ENCODE measurements at regions not wholly inside any gene's neighbourhood (a gene's known extent, or its start where the extent isn't known, plus 50 kb on each side); places are given as distances from the start of the nearest gene placed in this dataset.

GRCh38 chr21:23585419-23585818 lies 2021.9 kb downstream of the MRPL39 start (continued):
- TF ChIP-seq CTCF (conservative IDR thresholded peaks at IDR 0.05; ENCODE audit: low read depth in 2 of 2) (no peak), EZH2phosphoT487 (IDR thresholded peaks at IDR 0.05; ENCODE audit: unreplicated experiment) (no peak), ZNF331 (CRISPR knock-in tag; IDR thresholded peaks at IDR 0.05; ENCODE audit: low read depth) (no peak), ZNF114 (CRISPR knock-in tag; IDR thresholded peaks at IDR 0.05) (no peak), POLR2AphosphoS5 (IDR thresholded peaks at IDR 0.05; ENCODE audit: low read depth) (no peak)

GRCh38 chr21:23579573-23579972 lies 2027.7 kb downstream of the MRPL39 start:
- H4K20me1 ChIP-seq (replicated peaks; ENCODE audit: insufficient read depth) = no peaks in the 10 kb centered on the region
- H3K4me1 Mint-ChIP-seq = no peaks in the 10 kb centered on the region
- H3K4me3 Mint-ChIP-seq = no peak overlapping the region
- no peaks in the 10 kb centered on the region; the same call in 2 of the 3 replicates for H3K9me3 Mint-ChIP-seq
- H3K36me3 ChIP-seq (ENCODE audit: insufficient read depth) = no peaks in the 10 kb centered on the region
- no peak overlapping the region for H3K4me2 ChIP-seq
- H3K79me2 ChIP-seq (replicated peaks; ENCODE audit: insufficient read depth) = no peaks in the 10 kb centered on the region
- H3K27me3 Mint-ChIP-seq (ENCODE audit: insufficient read depth, low read depth, poor library complexity) = peaks cover 2% of the 10 kb centered on the region
- no peaks in the 10 kb centered on the region for H3K36me3 Mint-ChIP-seq (ENCODE audit: low read depth)
- TF ChIP-seq NANOG (IDR thresholded peaks at IDR 0.05; ENCODE audit: borderline replicate concordance) = no peak
- no peak for TF ChIP-seq ZNF114 (CRISPR knock-in tag; IDR thresholded peaks at IDR 0.05)
- no peak overlapping the region for H3K27ac ChIP-seq (ENCODE audit: low read depth)
- H3K9me2 ChIP-seq (ENCODE audit: insufficient read depth) = no peaks in the 10 kb centered on the region
- DNase-seq (ENCODE audit: low spot score) = no peak
- H3K4me3 ChIP-seq = no peak overlapping the region
- no peaks in the 10 kb centered on the region for H3K27me3 ChIP-seq (ENCODE audit: insufficient read depth)
- H3K27ac Mint-ChIP-seq = no peak overlapping the region
- H3K4me1 ChIP-seq (ENCODE audit: insufficient read depth) = no peaks in the 10 kb centered on the region
- no peak overlapping the region for H2AFZ ChIP-seq
- H3F3A ChIP-seq (replicated peaks; ENCODE audit: low read depth) = no peaks in the 10 kb centered on the region
- no peak for ATAC-seq

GRCh38 chr21:23578027-23578426 lies 2029.3 kb downstream of the MRPL39 start:
- H3K4me1 Mint-ChIP-seq = no peaks in the 10 kb centered on the region
- Histone ChIP-seq H3K4me1 (ENCODE audit: insufficient read depth) (no peaks in the 10 kb centered on the region), H3K4me2 (no peak overlapping the region), H3K4me3 (no peak overlapping the region), H3K36me3 (ENCODE audit: insufficient read depth) (no peaks in the 10 kb centered on the region), H3K79me2 (replicated peaks; ENCODE audit: insufficient read depth) (no peaks in the 10 kb centered on the region), H3K9me2 (ENCODE audit: insufficient read depth) (no peaks in the 10 kb centered on the region), H3F3A (replicated peaks; ENCODE audit: low read depth) (no peaks in the 10 kb centered on the region), H3K27ac (ENCODE audit: low read depth) (no peak overlapping the region), H2AFZ (no peak overlapping the region), H3K27me3 (ENCODE audit: insufficient read depth) (no peaks in the 10 kb centered on the region), H4K20me1 (replicated peaks; ENCODE audit: insufficient read depth) (no peaks in the 10 kb centered on the region)
- H3K27me3 Mint-ChIP-seq (ENCODE audit: insufficient read depth, low read depth, poor library complexity) = peaks cover 2% of the 10 kb centered on the region
- H3K27ac Mint-ChIP-seq = no peak overlapping the region
- no peaks in the 10 kb centered on the region; the same call in 2 of the 3 replicates for H3K9me3 Mint-ChIP-seq
- no peak overlapping the region for H3K4me3 Mint-ChIP-seq
- DNase-seq (ENCODE audit: low spot score) (no peak), ATAC-seq (no peak)
- no peaks in the 10 kb centered on the region for H3K36me3 Mint-ChIP-seq (ENCODE audit: low read depth)
- no peak for TF ChIP-seq ETS1 (IDR thresholded peaks at IDR 0.05)

Measured in GM23338 (cell line).